GM12878 (cell line): ENCODE measurements at regions not wholly inside any gene's neighbourhood (a gene's known extent, or its start where the extent isn't known, plus 50 kb on each side); places are given as distances from the start of the nearest gene placed in this dataset.

Experiments
- ATAC-seq: fragments of 200-7000 bp; cut with Tn5 transposase; 3 replicates; pipeline ENCODE4 v1.9.1; 2020; ENCODE audit warnings: mild to moderate bottlenecking, moderate library complexity
- BruUV-seq: library from RNA; stranded (reverse); fragments of 400-500 nt; replicated peaks from 2 replicates; lab custom pipeline; 2021; lab: Mats Ljungman, UMichigan
- CTCF ChIA-PET: fragments of 300-600 bp; sonication (Branson Sonifier 250); formaldehyde crosslinking; extraction: SDS; loops from one replicate; lab custom pipeline; 2021; ENCODE audit warnings: inconsistent platforms; lab: Yijun Ruan, JAX
- POLR2A ChIA-PET: fragments of 350-600 bp; formaldehyde crosslinking; extraction: SDS; loops from one replicate; lab custom pipeline; 2021; ENCODE audit warnings: inconsistent platforms; lab: Charles Lee
- RAD21 ChIA-PET: fragments of 300-600 bp; sonication (Branson Sonifier 250); formaldehyde crosslinking; loops from one replicate; lab custom pipeline; 2023; ENCODE audit warnings: antibody characterized with exemption; ENCODE audit not compliant: unreplicated experiment; lab: Charles Lee
- SMC1A ChIA-PET: fragments of 300-600 bp; sonication (Branson Sonifier 250); formaldehyde crosslinking; loops from one replicate; lab custom pipeline; 2023; ENCODE audit not compliant: unreplicated experiment, uncharacterized antibody; lab: Charles Lee
- DNase-seq: peaks from one replicate; pipeline ENCODE4 v3.0.0-alpha.2; 2011; ENCODE audit warnings: low read depth, low spot score
- FAIRE-seq: peaks from 3 replicates; lab custom pipeline; 2011; peaks lifted over from hg19 to GRCh38; lab: Jason Lieb, UNC
- H2AFZ ChIP-seq: 2 replicates; pipeline ENCODE4 v1.6.0; 2011; ENCODE audit warnings: low read depth, low read length, control low read depth; ENCODE audit not compliant: control insufficient read depth
- H3K27ac ChIP-seq: 2 replicates; pipeline ENCODE4 v1.5.1; 2011; ENCODE audit warnings: control low read depth; ENCODE audit not compliant: control insufficient read depth, insufficient read depth
- H3K27me3 ChIP-seq, 2 experiments: replicated peaks in 1 of 2; 2 replicates each; pipeline versions ENCODE4 v1.6.0 to v1.6.1; 2011; ENCODE audit warnings: low read length in 1 of 2; ENCODE audit not compliant: control insufficient read depth in 2 of 2, insufficient read depth in 2 of 2
- H3K36me3 ChIP-seq, 2 experiments: 2 replicates each; pipeline ENCODE4 v1.5.1; 2011; ENCODE audit warnings: low read length in 1 of 2; ENCODE audit not compliant: control insufficient read depth in 2 of 2, insufficient read depth in 2 of 2
- H3K4me1 ChIP-seq: 2 replicates; pipeline ENCODE4 v1.6.1; 2011; ENCODE audit warnings: mild to moderate bottlenecking, low read length, moderate library complexity, mixed read lengths; ENCODE audit not compliant: control insufficient read depth, insufficient read depth
- H3K4me2 ChIP-seq: 2 replicates; pipeline ENCODE4 v1.6.0; 2011; ENCODE audit warnings: control low read depth; ENCODE audit not compliant: control insufficient read depth, insufficient read depth
- H3K4me3 ChIP-seq: fragments of 200-600 bp; sonication (generic); 2 replicates; pipeline ENCODE4 v1.5.1; 2016
- H3K79me2 ChIP-seq: 2 replicates; pipeline ENCODE4 v1.6.0; 2011; ENCODE audit warnings: low read length; ENCODE audit not compliant: control insufficient read depth, insufficient read depth
- H3K9ac ChIP-seq: 2 replicates; pipeline ENCODE4 v1.8.0; 2011; ENCODE audit warnings: low read length, control low read depth, mixed read lengths; ENCODE audit not compliant: control insufficient read depth, insufficient read depth
- H3K9me3 ChIP-seq: replicated peaks from 3 replicates; pipeline ENCODE4 v1.5.1; 2011; ENCODE audit warnings: mild to moderate bottlenecking, low read length; ENCODE audit not compliant: control insufficient read depth, insufficient read depth
- H4K20me1 ChIP-seq: 2 replicates; pipeline ENCODE4 v1.6.0; 2011; ENCODE audit not compliant: control insufficient read depth, insufficient read depth
- ATF7 ChIP-seq: fragments of 450-650 bp; IDR thresholded peaks from 2 replicates; pipeline ENCODE4 v1.6.1; 2016; ENCODE audit warnings: low read depth, mild to moderate bottlenecking
- BHLHE40 ChIP-seq, 2 experiments: fragments of 450-650 bp in 1 of 2; IDR thresholded peaks; 2 replicates each; pipeline ENCODE4 v1.6.1; 2011 to 2017; ENCODE audit warnings: low read depth in 2 of 2, borderline replicate concordance in 1 of 2, improper control_type of control experiment in 1 of 2, low read length in 1 of 2, mild to moderate bottlenecking in 1 of 2
- CBFB ChIP-seq: IDR thresholded peaks from 2 replicates; pipeline ENCODE4 v1.6.1; 2016; ENCODE audit warnings: antibody characterized with exemption, low read depth
- CUX1 ChIP-seq: IDR thresholded peaks from 2 replicates; pipeline ENCODE4 v1.6.1; 2012; ENCODE audit warnings: improper control_type of control experiment, low read depth, low read length; ENCODE audit not compliant: insufficient replicate concordance
- JUNB ChIP-seq: IDR thresholded peaks from 2 replicates; pipeline ENCODE4 v1.6.1; 2016; ENCODE audit warnings: antibody characterized with exemption, mild to moderate bottlenecking
- JUND ChIP-seq: IDR thresholded peaks from 2 replicates; pipeline ENCODE4 v1.6.1; 2012; ENCODE audit warnings: low read depth, mild to moderate bottlenecking, low read length, improper control_type of control experiment, moderate library complexity
- NFIC ChIP-seq: IDR thresholded peaks from 2 replicates; pipeline ENCODE4 v1.6.1; 2012; ENCODE audit warnings: low read depth, mild to moderate bottlenecking, inconsistent platforms, low read length, moderate library complexity
- NR2C1 ChIP-seq: fragments of 450-650 bp; IDR thresholded peaks from 2 replicates; pipeline ENCODE4 v1.6.1; 2017; ENCODE audit warnings: antibody characterized with exemption, mild to moderate bottlenecking, moderate library complexity
- NR2C2 ChIP-seq: IDR thresholded peaks from 2 replicates; pipeline ENCODE4 v1.6.1; 2011; ENCODE audit warnings: borderline replicate concordance, low read depth; ENCODE audit not compliant: control insufficient read depth, insufficient read length
- POLR2AphosphoS5 ChIP-seq: IDR thresholded peaks from 2 replicates; pipeline ENCODE4 v1.6.1; 2011; ENCODE audit warnings: mild to moderate bottlenecking, low read length, inconsistent platforms
- SMC3 ChIP-seq: IDR thresholded peaks from 2 replicates; pipeline ENCODE4 v1.6.1; 2011; ENCODE audit warnings: low read length, improper control_type of control experiment, borderline replicate concordance
- SREBF2 ChIP-seq: IDR thresholded peaks from 2 replicates; pipeline ENCODE4 v1.6.1; 2012; ENCODE audit warnings: mild to moderate bottlenecking, low read length
- STAT3 ChIP-seq: IDR thresholded peaks from 2 replicates; pipeline ENCODE4 v1.6.1; 2011; ENCODE audit warnings: low read depth, low read length, improper control_type of control experiment
- TARDBP ChIP-seq: IDR thresholded peaks from 2 replicates; pipeline ENCODE4 v1.6.1; 2016; ENCODE audit warnings: borderline replicate concordance
- YBX1 ChIP-seq: fragments of 450-650 bp; IDR thresholded peaks from 2 replicates; pipeline ENCODE4 v1.6.1; 2016; ENCODE audit warnings: antibody characterized with exemption
- YY1 ChIP-seq: IDR thresholded peaks from 2 replicates; pipeline ENCODE4 v1.6.1; 2011; ENCODE audit warnings: low read depth, mild to moderate bottlenecking, low read length
- WGBS: methylation state at CpG from one replicate; pipeline ENCODE4 v1.1.6; 2016; ENCODE audit warnings: low lambda C conversion rate; ENCODE audit not compliant: insufficient replicate concordance, insufficient coverage; ENCODE audit errors: missing lambda C conversion rate; 5-methylcytosine and 5-hydroxymethylcytosine counted together
- in situ Hi-C: fragments of 300-500 bp; cut with MboI; formaldehyde crosslinking; loops from 9 replicates; pipeline ENCODE4 v1.14.3; 2018; ENCODE audit warnings: mixed read lengths
- intact Hi-C: fragments of 100-400 bp; cut with micrococcal nuclease; formaldehyde crosslinking; loops from one replicate; pipeline ENCODE4 v1.14.2; 2022; ENCODE audit not compliant: unreplicated experiment
- TF ChIP-seq, protein P1 (sequence below): fragments of 450-650 bp; IDR thresholded peaks from 2 replicates; pipeline ENCODE4 v1.6.1; 2017; ENCODE audit warnings: borderline replicate concordance
- TF ChIP-seq, protein P2 (sequence below): fragments of 150-350 bp; IDR thresholded peaks from 2 replicates; pipeline ENCODE4 v1.6.1; 2014; ENCODE audit warnings: mild to moderate bottlenecking, low read depth, low read length

DNA sequence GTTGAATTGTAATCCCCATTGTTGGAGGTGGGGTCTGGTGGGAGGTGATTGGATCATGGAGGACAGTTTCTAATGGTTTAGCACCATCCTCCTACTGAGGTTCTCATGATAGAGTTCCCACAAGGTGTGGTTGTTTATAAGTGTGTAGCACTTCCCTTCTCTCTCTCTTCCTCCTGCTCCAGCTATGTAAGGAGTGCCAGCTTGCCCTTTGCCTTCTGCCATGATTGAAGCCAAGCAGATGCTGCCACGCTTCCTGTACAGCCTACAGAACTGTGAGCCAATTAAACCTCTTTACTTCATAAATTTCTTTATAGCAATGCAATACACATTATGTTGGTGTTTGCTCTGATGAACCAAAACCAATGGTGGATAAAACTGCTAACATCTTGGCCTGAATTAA, 238.2 kb downstream of the EFNB2 start (continued):
- TF ChIP-seq TARDBP (no peak), NFIC (no peak), NR2C1 (no peak)
- TF ChIP-seq, all 136 proteins: peak for 0

DNA sequence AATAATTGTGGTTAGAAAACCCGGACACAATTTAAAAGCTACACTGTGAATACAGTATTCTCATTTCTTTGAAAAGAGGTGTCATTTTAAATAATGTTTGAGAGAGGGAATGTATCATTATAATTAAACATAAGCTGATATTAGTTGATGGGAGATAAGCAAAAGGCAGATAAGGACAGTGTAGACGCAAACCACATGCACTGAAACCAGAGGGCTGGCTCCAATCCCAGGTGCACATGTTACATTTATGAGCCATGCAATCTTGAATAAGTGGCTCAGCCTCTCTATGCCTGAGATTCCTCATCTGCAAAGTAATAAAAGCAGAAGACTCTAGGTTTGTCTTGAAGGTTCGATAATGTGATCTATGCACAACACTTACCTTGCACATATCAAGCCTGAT, 238.7 kb downstream of the EFNB2 start:
- RAD21 ChIA-PET = no interaction called here
- intact Hi-C loops (no loop called here), in situ Hi-C loops (no loop called here)
- FAIRE-seq (no peak), DNase-seq (no peak), ATAC-seq (no peak)
- CTCF ChIA-PET = no interaction called here
- no peaks in the 10 kb centered on the region for H3K36me3 ChIP-seq
- no peak overlapping the region for H3K27ac ChIP-seq
- H3K9me3 ChIP-seq = no peaks in the 10 kb centered on the region
- no peaks in the 10 kb centered on the region for H4K20me1 ChIP-seq
- BruUV-seq = no TSS peak
- no peak overlapping the region for H2AFZ ChIP-seq
- H3K4me2 ChIP-seq = no peak overlapping the region
- no peak overlapping the region for H3K4me3 ChIP-seq
- POLR2A ChIA-PET = no interaction called here
- H3K4me1 ChIP-seq = no peaks in the 10 kb centered on the region
- SMC1A ChIA-PET = no interaction called here
- no peaks in the 10 kb centered on the region for H3K27me3 ChIP-seq
- H3K9ac ChIP-seq = no peak overlapping the region
- 33% methylated on average over 3 of the region's 3 CpGs for WGBS
- H3K79me2 ChIP-seq = no peaks in the 10 kb centered on the region
- TF ChIP-seq NFIC = no peak
- TF ChIP-seq BHLHE40 (IDR thresholded peaks at IDR 0.05; ENCODE audit: borderline replicate concordance in 1 of 2, low read depth in 2 of 2, low read length in 1 of 2) = no peak
- TF ChIP-seq SMC3 = no peak
- no peak for TF ChIP-seq YY1
- no peak for TF ChIP-seq JUND
- TF ChIP-seq, protein P1, sequence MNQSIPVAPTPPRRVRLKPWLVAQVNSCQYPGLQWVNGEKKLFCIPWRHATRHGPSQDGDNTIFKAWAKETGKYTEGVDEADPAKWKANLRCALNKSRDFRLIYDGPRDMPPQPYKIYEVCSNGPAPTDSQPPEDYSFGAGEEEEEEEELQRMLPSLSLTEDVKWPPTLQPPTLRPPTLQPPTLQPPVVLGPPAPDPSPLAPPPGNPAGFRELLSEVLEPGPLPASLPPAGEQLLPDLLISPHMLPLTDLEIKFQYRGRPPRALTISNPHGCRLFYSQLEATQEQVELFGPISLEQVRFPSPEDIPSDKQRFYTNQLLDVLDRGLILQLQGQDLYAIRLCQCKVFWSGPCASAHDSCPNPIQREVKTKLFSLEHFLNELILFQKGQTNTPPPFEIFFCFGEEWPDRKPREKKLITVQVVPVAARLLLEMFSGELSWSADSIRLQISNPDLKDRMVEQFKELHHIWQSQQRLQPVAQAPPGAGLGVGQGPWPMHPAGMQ = no peak
- no peak for TF ChIP-seq POLR2AphosphoS5
- no peak for TF ChIP-seq CBFB
- TF ChIP-seq SREBF2 = no peak
- no peak for TF ChIP-seq CUX1
- TF ChIP-seq NR2C2 = no peak
- TF ChIP-seq, protein P2, sequence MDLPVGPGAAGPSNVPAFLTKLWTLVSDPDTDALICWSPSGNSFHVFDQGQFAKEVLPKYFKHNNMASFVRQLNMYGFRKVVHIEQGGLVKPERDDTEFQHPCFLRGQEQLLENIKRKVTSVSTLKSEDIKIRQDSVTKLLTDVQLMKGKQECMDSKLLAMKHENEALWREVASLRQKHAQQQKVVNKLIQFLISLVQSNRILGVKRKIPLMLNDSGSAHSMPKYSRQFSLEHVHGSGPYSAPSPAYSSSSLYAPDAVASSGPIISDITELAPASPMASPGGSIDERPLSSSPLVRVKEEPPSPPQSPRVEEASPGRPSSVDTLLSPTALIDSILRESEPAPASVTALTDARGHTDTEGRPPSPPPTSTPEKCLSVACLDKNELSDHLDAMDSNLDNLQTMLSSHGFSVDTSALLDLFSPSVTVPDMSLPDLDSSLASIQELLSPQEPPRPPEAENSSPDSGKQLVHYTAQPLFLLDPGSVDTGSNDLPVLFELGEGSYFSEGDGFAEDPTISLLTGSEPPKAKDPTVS = no peak
- no peak for TF ChIP-seq STAT3
- no peak for TF ChIP-seq ATF7
- TF ChIP-seq YBX1 = no peak
- no peak for TF ChIP-seq JUNB
